AG09319 (cell line): ENCODE measurements at regions not wholly inside any gene's neighbourhood (a gene's known extent, or its start where the extent isn't known, plus 50 kb on each side); places are given as distances from the start of the nearest gene placed in this dataset.

Source experiments
- DNase-seq: peaks from one replicate; pipeline ENCODE4 v3.0.0-alpha.2; 2010; ENCODE audit warnings: low read depth; ENCODE audit errors: extremely low read depth
- TF ChIP-seq, protein P1 (sequence below): IDR thresholded peaks from 2 replicates; pipeline ENCODE4 v1.5.1; 2011; ENCODE audit warnings: low read depth, mild to moderate bottlenecking, inconsistent platforms, low read length, moderate library complexity

DNA sequence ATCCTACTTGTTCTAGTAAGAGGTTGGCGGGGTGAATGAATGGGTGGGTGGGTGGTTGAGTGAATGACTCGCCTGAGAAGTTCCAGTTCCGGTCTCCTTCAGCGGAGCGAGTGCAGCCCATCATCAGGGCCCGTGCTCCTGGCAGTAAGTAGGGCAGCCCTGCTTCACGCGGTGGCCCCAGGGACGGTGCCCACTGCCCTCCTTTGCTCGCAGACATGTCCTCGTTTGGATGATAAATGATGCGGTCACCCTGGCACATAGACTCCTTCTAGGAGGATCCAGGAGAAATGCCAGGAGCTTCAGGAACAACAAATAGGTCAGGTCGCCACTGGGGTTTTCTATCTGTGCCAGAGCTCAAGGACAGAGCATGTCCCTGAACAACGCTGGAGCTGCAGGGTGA lies 370.8 kb downstream of the CTTN start:
- no peak for DNase-seq
- TF ChIP-seq, protein P1, sequence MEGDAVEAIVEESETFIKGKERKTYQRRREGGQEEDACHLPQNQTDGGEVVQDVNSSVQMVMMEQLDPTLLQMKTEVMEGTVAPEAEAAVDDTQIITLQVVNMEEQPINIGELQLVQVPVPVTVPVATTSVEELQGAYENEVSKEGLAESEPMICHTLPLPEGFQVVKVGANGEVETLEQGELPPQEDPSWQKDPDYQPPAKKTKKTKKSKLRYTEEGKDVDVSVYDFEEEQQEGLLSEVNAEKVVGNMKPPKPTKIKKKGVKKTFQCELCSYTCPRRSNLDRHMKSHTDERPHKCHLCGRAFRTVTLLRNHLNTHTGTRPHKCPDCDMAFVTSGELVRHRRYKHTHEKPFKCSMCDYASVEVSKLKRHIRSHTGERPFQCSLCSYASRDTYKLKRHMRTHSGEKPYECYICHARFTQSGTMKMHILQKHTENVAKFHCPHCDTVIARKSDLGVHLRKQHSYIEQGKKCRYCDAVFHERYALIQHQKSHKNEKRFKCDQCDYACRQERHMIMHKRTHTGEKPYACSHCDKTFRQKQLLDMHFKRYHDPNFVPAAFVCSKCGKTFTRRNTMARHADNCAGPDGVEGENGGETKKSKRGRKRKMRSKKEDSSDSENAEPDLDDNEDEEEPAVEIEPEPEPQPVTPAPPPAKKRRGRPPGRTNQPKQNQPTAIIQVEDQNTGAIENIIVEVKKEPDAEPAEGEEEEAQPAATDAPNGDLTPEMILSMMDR, result no peak

- no peak for DNase-seq
- TF ChIP-seq, protein P1, result no peak
Observed at GRCh38 chr11:70769521-70769920, 371.2 kb downstream of the CTTN start.

DNA sequence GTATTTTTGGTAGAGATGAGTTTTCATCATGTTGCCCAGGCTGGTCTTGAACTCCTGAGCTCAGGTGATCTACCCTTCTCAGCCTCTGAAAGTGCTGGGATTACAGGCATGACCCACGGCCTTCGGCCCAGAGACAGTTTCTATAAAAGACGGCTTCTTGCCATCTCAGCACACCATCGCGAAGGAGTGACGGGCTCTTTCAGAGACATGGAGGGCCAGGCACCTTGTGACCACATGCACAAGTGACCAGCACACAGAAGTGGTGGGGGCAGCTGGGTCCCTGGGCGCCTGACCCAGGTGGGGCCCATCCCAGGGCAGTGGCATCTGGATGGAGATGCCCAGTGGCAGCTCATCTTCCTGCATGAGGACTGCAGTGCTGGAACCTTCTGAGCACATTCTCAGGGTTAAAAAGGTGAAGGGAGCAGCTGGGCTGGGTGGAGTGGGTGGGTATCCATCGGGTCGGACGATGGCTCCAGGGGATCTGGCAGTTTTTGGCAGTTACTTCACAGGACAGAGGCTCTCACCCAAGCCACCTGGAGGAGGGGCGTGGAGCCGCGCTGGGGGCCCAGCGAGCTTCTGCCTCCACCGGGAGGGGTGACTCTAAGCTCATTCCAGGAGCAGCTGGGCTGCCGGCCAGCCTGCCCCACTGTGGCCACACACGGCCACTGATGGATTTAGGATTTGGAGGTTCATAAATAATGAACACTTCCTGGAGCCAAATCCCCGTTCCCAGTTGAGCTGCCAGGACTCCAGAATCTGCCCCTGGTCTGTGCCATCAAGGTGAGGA lies 373.0 kb downstream of the CTTN start:
- TF ChIP-seq, protein P1, result no peak
- no peak for DNase-seq

GRCh38 chr11:70772950-70773349 lies 374.6 kb downstream of the CTTN start:
- no peak for DNase-seq
- TF ChIP-seq, protein P1, result no peak

- no peak for DNase-seq
- TF ChIP-seq, protein P1, result no peak
Observed at GRCh38 chr11:70775386-70776075, 377.2 kb downstream of the CTTN start.

GRCh38 chr11:70776914-70777532 lies 378.7 kb downstream of the CTTN start:
- TF ChIP-seq, protein P1, result no peak
- DNase-seq, result no peak

DNA sequence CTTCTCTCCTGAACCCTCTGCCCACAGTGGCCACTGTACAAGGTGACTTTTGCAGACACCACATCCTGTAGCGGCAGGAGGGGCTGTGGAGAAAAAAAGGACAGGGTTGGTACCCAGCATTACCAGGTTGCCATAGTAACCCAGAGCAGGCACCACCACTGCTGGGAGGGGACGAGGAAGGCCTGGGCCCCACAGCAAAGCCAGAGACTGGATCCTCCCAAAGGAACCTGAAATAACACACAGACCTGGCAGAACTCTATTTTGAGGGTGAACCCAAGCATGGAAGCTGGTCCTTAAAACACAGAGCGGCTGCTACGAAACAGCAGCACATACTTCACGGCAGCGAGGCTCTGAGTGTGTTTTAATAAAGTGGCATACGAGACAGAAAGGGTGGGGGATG lies 380.6 kb downstream of the CTTN start:
- TF ChIP-seq, protein P1, result no peak
- no peak for DNase-seq
